HG02678 (cell line): ENCODE measurements at regions not wholly inside any gene's neighbourhood (a gene's known extent, or its start where the extent isn't known, plus 50 kb on each side); places are given as distances from the start of the nearest gene placed in this dataset.
A peak's percentile ranks its signal among the peaks of the same experiment; 100 is the strongest.
"Not testable (repeated sequence)": the region's sequence is repeated elsewhere in the genome, so short reads cannot be mapped to it uniquely, and the experiment has no call there.

Experiments used
- ATAC-seq: cut with Tn5 transposase; IDR thresholded peaks from one replicate; pipeline ENCODE4 v1.9.1; 2021; ENCODE audit warnings: mild to moderate bottlenecking, moderate library complexity; ENCODE audit not compliant: unreplicated experiment

DNA sequence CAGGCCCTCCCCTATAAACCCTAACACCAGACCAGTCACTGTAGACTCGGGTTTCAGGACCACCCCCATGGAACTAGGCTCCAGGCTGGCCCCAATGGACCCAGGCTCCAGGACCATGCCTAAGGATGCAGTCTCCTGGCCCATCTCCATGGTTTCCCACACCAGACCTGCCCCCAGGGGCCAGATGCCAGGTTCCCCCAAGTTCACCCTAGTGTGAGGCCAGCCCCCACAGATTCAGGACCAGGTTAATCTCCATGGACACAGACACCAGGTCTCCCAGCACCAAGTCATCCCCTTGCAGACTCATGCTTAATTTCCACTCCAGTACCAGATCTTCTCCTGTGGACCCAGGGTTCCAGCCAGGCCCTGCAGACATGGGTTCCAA, 103.8 kb upstream of the LANCL2 start:
- no peak for ATAC-seq

DNA sequence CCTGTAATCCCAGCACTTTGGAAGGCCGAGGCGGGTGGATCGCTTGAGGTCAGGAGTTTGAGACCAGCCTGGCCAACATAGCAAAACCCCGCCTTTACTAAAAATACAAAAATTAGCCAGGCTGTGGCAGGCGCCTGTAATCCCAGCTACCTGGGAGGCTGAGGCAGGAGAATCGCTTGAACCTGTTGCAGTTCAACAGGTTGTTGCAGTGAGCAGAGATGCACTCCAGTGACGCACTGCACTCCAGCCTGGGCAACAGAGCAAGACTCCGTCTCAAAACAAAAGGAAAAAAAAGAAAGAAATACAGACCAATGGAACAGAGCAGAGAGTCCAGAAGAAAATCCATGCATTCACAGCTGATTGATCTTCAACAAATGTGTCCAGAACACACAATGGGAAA, 99.8 kb upstream of the LANCL2 start:
- ATAC-seq: not testable (repeated sequence)

DNA sequence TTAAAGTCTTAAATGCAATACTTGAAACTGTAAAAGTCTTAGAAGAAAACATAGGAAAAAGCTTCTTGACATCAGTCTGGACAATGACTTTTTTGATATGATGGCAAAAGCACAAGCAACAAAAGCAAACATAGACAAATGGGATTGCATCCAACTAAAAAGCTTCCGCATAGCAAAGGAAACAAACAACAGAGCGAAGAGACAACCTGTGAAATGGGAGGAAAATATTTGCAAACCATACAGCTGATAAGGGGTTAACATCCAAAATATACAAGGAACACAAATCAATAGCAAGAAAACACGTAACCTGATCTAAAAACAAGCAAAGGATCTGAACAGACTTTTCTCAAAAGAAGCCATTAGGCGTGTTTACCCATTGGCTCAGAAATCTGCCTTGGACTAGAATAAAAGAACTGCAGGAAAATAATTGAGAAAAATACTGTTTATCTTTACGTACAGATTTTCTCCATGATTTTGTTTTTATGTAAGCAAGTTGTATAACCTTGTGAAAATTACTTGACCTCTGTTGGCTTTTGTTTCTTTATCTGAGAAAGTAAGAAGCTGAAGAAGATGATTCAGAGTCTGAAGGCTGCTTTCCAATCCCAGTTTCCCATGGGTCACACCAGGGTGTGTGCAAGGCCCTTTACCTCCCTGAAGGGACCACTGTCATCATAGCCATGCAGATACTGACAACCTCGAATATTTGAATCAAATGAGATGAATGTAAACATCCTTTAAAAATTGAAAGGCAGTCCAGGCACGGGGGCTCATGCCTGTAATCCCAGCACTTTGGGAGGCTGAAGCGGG, 99.1 kb upstream of the LANCL2 start:
- ATAC-seq: no peak

GRCh38 chr7:55271069-55271626, 94.0 kb upstream of the LANCL2 start:
- ATAC-seq: no peak

- no peak for ATAC-seq
Observed at GRCh38 chr7:55271661-55272060, 93.5 kb upstream of the LANCL2 start.

- ATAC-seq: no peak
Observed at GRCh38 chr7:55272328-55272727, 92.8 kb upstream of the LANCL2 start.

- ATAC-seq: no peak
Observed at GRCh38 chr7:55273186-55273980, 91.8 kb upstream of the LANCL2 start.

DNA sequence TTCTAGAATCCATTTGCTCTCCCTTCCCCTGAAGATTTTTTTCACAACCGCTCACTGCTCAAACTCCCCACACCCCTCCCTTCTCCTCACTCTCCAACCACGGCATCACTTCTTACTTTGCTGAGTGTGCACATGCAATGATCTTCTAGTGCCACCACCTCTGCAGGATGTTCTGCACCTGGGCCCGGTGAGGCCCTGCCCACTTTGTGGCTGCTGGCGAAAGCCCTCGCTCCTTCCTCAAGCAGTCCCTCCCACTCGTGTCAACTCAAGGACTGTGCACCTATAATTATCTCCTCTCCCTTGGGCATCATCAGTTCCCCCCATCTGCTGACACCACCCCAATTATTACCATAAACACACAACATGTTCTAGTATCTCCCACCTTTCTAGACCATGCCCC, 91.0 kb upstream of the LANCL2 start:
- no peak for ATAC-seq

- no peak for ATAC-seq
Observed at GRCh38 chr7:55275291-55276200, 89.6 kb upstream of the LANCL2 start.

DNA sequence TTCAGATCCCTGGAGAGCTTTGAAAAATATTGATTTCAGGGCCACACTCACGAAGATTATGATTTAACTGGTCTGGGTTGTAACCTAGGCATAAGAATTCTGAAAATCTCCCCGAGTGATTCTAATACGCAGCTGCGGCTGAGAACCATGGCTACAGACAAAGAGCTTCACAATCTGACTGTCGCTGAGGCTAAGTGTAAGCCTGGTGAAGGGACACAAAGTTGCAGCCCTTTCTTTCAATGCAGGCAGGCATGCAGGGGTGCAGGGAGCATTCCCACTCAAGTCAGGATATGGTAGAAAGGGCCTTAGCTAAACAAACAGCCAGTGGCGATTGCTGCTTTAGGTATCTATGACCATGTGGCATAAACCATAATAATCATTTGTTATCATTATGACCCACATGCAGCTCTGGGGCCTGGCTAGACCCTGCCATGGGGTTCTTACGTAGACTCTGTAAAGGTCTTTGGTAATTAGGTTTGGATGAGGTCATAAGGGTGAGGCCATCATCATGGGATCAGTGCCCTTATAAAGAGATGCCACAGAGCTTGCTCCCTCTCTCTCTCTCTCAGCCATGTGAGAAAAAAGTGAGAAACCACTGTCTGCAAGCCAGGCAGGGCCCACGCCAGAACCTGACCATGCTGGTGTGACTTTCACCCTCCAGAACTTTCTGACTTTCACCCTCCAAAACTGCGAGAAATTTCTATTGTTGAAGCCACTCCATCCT, 88.4 kb upstream of the LANCL2 start:
- no peak for ATAC-seq

- no peak for ATAC-seq
Observed at GRCh38 chr7:55277916-55278315, 87.2 kb upstream of the LANCL2 start.

GRCh38 chr7:55278321-55278720, 86.8 kb upstream of the LANCL2 start:
- no peak for ATAC-seq

DNA sequence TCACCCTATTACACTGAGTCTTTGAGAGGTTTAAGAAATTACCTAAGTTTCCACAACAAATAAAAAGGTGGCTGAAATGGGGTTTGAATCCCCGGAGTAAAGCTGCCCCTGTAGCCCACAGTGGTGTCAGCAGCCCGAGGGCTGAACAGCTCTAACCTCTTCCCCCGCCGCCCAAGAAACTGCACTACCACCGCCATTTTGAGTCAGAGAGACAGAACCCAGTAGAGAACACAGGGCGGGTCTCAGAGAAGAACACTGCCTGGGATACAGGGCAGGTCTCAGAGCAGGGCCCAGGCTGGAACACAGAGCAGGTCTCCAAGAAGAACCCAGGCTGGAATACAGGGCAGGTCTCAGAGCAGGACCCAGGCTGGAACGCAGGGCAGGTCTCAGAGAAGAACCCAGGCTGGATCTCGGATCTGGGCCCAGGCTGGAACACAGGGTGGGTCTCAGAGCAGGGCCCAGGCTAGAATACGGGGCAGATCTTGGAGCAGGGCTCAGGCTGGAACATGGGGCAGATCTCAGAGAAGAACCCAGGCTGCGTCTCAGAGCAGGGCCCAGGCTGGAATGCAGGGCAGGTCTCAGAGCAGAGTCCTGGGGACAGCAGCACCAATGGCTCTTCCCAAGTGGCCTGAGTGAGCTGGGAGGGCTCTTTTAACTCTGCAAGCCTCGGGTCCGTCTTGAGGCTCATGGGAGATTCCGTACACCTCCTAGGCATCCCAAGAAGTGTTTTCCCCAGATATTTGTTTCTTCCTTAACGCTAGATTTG, 85.9 kb upstream of the LANCL2 start:
- ATAC-seq: no peak

- peak; percentile 94 for ATAC-seq
Observed at GRCh38 chr7:55280031-55280454, 85.1 kb upstream of the LANCL2 start.

DNA sequence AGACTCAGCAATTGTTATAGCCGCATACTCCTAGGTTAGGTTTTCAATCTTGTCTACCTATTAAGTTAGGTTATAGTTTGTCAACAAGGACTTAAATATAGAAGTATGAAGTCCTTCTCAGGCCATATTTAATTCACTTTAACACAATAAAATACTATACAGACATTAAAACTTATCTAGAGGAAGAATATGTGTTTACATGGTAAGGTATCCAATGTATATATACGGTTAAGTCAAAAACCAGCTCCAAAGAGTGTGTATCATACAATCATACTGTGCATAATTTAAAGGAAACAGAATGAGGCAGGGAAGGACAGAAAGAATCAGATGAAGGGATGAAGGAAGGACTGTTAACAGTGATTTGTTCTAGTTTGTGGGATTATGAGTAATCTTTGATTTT, 79.5 kb upstream of the LANCL2 start:
- ATAC-seq: no peak

GRCh38 chr7:55286666-55287065, 78.5 kb upstream of the LANCL2 start:
- ATAC-seq: no peak

DNA sequence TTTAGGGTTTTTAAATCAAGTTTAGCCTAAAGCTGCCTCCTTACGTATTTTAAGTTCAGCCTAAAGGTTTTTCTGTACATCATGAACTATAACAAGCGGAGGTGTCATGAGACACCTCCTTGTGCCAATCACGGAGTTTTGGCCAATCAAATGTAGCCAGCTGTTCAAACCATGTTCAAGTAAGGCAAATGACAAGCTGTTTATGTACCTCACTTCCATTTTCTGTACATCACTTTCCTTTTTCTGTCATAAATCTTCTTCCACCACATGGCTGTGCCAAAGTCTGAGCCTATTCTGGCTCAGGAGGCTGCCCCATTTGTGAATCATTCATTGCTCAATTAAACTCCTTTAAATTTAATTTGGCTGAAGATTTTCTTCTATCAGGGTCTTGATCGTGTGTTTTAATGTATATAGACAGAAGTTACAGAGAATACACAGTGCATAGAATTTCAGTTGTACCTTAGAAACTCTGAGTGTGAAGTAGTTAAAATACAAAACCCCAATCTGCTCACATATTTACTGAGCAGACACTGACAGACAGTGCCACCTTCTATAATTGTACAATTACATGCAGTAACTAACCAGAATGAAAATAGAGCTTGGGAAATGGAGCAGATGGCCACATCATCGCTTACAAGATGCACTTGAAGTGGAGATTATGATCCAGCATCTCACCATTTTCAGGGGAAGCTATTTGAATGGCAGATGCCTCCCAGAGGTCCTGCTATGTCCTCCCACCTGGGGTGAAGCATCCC, 76.9 kb upstream of the LANCL2 start:
- ATAC-seq: no peak

DNA sequence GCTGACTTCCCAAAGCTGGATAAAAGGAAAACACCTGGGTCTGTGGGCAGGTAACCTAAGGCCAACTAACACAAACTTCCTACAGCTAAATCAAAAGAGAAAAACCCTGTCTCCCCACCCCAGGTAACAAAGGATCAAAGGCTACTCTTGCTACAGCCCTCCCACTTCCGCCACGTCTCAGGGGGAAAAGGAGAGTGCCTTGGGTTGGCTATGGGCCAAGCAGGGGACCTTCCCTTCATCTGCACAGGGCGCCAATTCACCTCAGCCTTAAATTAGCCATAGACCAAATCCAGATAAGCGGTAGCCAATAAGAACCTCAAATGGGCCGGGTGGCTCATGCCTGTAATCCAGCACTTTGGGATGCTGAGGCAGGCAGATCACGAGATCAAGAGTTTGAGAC, 69.1 kb upstream of the LANCL2 start:
- ATAC-seq: no peak
